Fibroblast of skin of left quadriceps (primary cell): ENCODE measurements at regions not wholly inside any gene's neighbourhood (a gene's known extent, or its start where the extent isn't known, plus 50 kb on each side); places are given as distances from the start of the nearest gene placed in this dataset.

Experiments used
- DNase-seq, 2 experiments: peaks; one replicate each; pipeline ENCODE4 v3.0.0-alpha.2; 2013; ENCODE audit warnings: low read depth in 2 of 2

- no peak for DNase-seq
Measured at GRCh38 chr13:105247830-105248229, 1287.6 kb downstream of the EFNB2 start.

- no peak for DNase-seq
Measured at GRCh38 chr13:105240371-105240770, 1295.1 kb downstream of the EFNB2 start.

GRCh38 chr13:105232439-105232838 is 1303.0 kb downstream of the EFNB2 start:
- DNase-seq = peak in 1 of 2 experiments; percentile 7

- no peak for DNase-seq
Measured at GRCh38 chr13:105232006-105232405, 1303.5 kb downstream of the EFNB2 start.

- DNase-seq = no peak
Measured at GRCh38 chr13:105231579-105231978, 1303.9 kb downstream of the EFNB2 start.

GRCh38 chr13:105220881-105221280 is 1314.6 kb downstream of the EFNB2 start:
- no peak for DNase-seq

GRCh38 chr13:105220063-105220462 is 1315.4 kb downstream of the EFNB2 start:
- no peak for DNase-seq

- peak; percentile 65 to 67 for DNase-seq
Measured at GRCh38 chr13:105219651-105220050, 1315.8 kb downstream of the EFNB2 start.

GRCh38 chr13:105213512-105213911 is 1322.0 kb downstream of the EFNB2 start:
- DNase-seq = no peak

- DNase-seq = peak in 1 of 2 experiments; percentile 20
Measured at GRCh38 chr13:105207572-105208293, 1327.7 kb downstream of the EFNB2 start.

GRCh38 chr13:105202354-105202753 is 1333.1 kb downstream of the EFNB2 start:
- no peak for DNase-seq

GRCh38 chr13:105201351-105201750 is 1334.1 kb downstream of the EFNB2 start:
- DNase-seq = no peak

GRCh38 chr13:105200181-105200580 is 1335.3 kb downstream of the EFNB2 start:
- DNase-seq = no peak

GRCh38 chr13:105196052-105196451 is 1339.4 kb downstream of the EFNB2 start:
- peak in 1 of 2 experiments; percentile 39 for DNase-seq

- DNase-seq = no peak
Measured at GRCh38 chr13:105193026-105193425, 1342.4 kb downstream of the EFNB2 start.

GRCh38 chr13:105184201-105184600 is 1351.3 kb downstream of the EFNB2 start:
- DNase-seq = no peak

- no peak for DNase-seq
Measured at GRCh38 chr13:105177265-105177900, 1358.1 kb downstream of the EFNB2 start.

- DNase-seq = no peak
Measured at GRCh38 chr13:105170438-105170837, 1365.0 kb downstream of the EFNB2 start.

- DNase-seq = no peak
Measured at GRCh38 chr13:105168295-105168694, 1367.2 kb downstream of the EFNB2 start.

- DNase-seq = no peak
Measured at GRCh38 chr13:105167385-105167784, 1368.1 kb downstream of the EFNB2 start.

GRCh38 chr13:105165449-105166125 is 1369.9 kb downstream of the EFNB2 start:
- DNase-seq = no peak

- DNase-seq = no peak
Measured at GRCh38 chr13:105159841-105160240, 1375.6 kb downstream of the EFNB2 start.

- DNase-seq = peak; percentile 27 to 35
Measured at GRCh38 chr13:105153611-105154010, 1381.9 kb downstream of the EFNB2 start.
